Panc1 (cell line): ENCODE measurements at regions not wholly inside any gene's neighbourhood (a gene's known extent, or its start where the extent isn't known, plus 50 kb on each side); places are given as distances from the start of the nearest gene placed in this dataset.

Experiments used
- ATAC-seq: fragments of 200-7000 bp; cut with Tn5 transposase; 2 replicates; pipeline ENCODE4 v1.9.1; 2020; ENCODE audit warnings: mild to moderate bottlenecking, moderate library complexity
- BruUV-seq: library from RNA; stranded (reverse); fragments of 400-500 nt; replicated peaks from 2 replicates; lab custom pipeline; 2021; lab: Mats Ljungman, UMichigan
- CTCF ChIA-PET: fragments of 300-600 bp; sonication (Branson Sonifier 250); formaldehyde crosslinking; loops from one replicate; lab custom pipeline; 2022; ENCODE audit warnings: antibody characterized with exemption; lab: Charles Lee
- POLR2A ChIA-PET: fragments of 300-600 bp; sonication (Branson Sonifier 250); formaldehyde crosslinking; loops from one replicate; lab custom pipeline; 2022; ENCODE audit warnings: antibody characterized with exemption; lab: Charles Lee
- DNase-seq: peaks from one replicate; pipeline ENCODE4 v3.0.0-alpha.2; 2010; ENCODE audit warnings: low read depth, low spot score
- H3K27ac ChIP-seq: 2 replicates; pipeline ENCODE4 v1.5.1; 2011; ENCODE audit warnings: mild to moderate bottlenecking, low read length, inconsistent platforms
- H3K27me3 ChIP-seq: fragments of 200-500 bp; sonication (Bioruptor generic); 2 replicates; pipeline ENCODE4 v1.6.0; 2014; ENCODE audit warnings: low read length, inconsistent platforms; ENCODE audit not compliant: control insufficient read depth, insufficient read depth
- H3K36me3 ChIP-seq: fragments of 200-500 bp; sonication (Bioruptor generic); 2 replicates; pipeline ENCODE4 v1.5.1; 2014; ENCODE audit warnings: inconsistent platforms, mild to moderate bottlenecking, low read length, moderate library complexity; ENCODE audit not compliant: control insufficient read depth, insufficient read depth
- H3K4me1 ChIP-seq: 2 replicates; pipeline ENCODE4 v1.5.1; 2011; ENCODE audit warnings: inconsistent platforms, mild to moderate bottlenecking, low read length, moderate library complexity; ENCODE audit not compliant: control insufficient read depth, insufficient read depth
- H3K4me3 ChIP-seq, 2 experiments: 2 replicates each; pipeline ENCODE4 v1.5.1; 2011 to 2012; ENCODE audit warnings: low read depth in 2 of 2, low read length in 2 of 2, mild to moderate bottlenecking in 2 of 2, inconsistent platforms in 1 of 2, moderate library complexity in 1 of 2
- H3K9me3 ChIP-seq: fragments of 200-500 bp; sonication (Bioruptor generic); 2 replicates; pipeline ENCODE4 v1.5.1; 2014; ENCODE audit warnings: low read depth, mild to moderate bottlenecking, inconsistent platforms, low read length, moderate library complexity; ENCODE audit not compliant: control insufficient read depth, insufficient read depth
- POLR2AphosphoS5 ChIP-seq: IDR thresholded peaks from 2 replicates; pipeline ENCODE4 v1.6.1; 2012; ENCODE audit warnings: mild to moderate bottlenecking, low read depth, low read length, moderate library complexity
- REST ChIP-seq, 2 experiments: IDR thresholded peaks; 2 replicates each; pipeline ENCODE4 v1.6.1; 2011 to 2012; ENCODE audit warnings: low read depth in 2 of 2, control low read depth in 1 of 2, low read length in 1 of 2, mild to moderate bottlenecking in 1 of 2, moderate library complexity in 1 of 2; ENCODE audit not compliant: insufficient read depth in 1 of 2
- SIN3A ChIP-seq: IDR thresholded peaks from 2 replicates; pipeline ENCODE4 v1.6.1; 2012; ENCODE audit warnings: low read depth, mild to moderate bottlenecking, low read length, moderate library complexity, borderline replicate concordance; ENCODE audit not compliant: insufficient read depth
- TCF7L2 ChIP-seq: IDR thresholded peaks from 2 replicates; pipeline ENCODE4 v1.6.1; 2011; ENCODE audit warnings: mild to moderate bottlenecking, low read depth, low read length, inconsistent platforms
- in situ Hi-C: cut with HindIII; loops from 2 replicates; pipeline ENCODE4 v1.10.0; 2016; ENCODE audit warnings: low sequenced_read_pairs, low pct_unique_long_range_greater_than_20kb
- intact Hi-C: fragments of 100-400 bp; cut with micrococcal nuclease; formaldehyde crosslinking; loops from one replicate; pipeline ENCODE4 v1.10.0; 2022; ENCODE audit not compliant: unreplicated experiment
- TF ChIP-seq, protein P1 (sequence below): fragments of 450-650 bp; IDR thresholded peaks from 2 replicates; pipeline ENCODE4 v1.5.1; 2017; ENCODE audit warnings: mild to moderate bottlenecking

- H3K9me3 ChIP-seq, result no peaks in the 10 kb centered on the region
Observed at GRCh38 chr19:5271145-5271544, 69.5 kb downstream of the PTPRS start.

DNA sequence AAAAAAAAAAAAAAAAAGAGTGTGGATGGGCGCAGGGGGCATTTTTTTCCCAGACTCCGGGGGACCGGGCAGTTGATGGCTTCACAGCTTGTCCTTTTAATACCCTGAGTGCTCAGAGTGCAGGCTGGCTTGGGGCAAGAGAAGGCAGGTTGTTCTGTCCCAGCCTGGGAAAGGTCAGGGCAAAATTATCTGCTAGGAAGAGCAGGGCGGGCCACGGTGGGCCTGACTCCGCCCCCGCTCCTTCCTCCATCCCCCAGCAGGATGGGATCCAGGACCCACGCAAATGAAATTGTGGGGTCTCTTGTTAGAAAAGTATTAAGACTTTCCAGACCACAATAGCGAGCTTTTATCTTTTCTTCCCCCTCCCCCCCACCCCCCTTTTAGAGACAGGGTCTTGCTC is 70.7 kb downstream of the PTPRS start:
- BruUV-seq, result no TSS peak
- ChIA-PET POLR2A (no interaction called here), CTCF (no interaction called here)
- in situ Hi-C loops, result no loop called here
- no peak for ATAC-seq
- Histone ChIP-seq H3K4me3 (no peak overlapping the region), H3K27ac (no peak overlapping the region), H3K4me1 (no peaks in the 10 kb centered on the region), H3K36me3 (no peaks in the 10 kb centered on the region), H3K9me3 (no peaks in the 10 kb centered on the region), H3K27me3 (no peaks in the 10 kb centered on the region)
- TF ChIP-seq, protein P1, sequence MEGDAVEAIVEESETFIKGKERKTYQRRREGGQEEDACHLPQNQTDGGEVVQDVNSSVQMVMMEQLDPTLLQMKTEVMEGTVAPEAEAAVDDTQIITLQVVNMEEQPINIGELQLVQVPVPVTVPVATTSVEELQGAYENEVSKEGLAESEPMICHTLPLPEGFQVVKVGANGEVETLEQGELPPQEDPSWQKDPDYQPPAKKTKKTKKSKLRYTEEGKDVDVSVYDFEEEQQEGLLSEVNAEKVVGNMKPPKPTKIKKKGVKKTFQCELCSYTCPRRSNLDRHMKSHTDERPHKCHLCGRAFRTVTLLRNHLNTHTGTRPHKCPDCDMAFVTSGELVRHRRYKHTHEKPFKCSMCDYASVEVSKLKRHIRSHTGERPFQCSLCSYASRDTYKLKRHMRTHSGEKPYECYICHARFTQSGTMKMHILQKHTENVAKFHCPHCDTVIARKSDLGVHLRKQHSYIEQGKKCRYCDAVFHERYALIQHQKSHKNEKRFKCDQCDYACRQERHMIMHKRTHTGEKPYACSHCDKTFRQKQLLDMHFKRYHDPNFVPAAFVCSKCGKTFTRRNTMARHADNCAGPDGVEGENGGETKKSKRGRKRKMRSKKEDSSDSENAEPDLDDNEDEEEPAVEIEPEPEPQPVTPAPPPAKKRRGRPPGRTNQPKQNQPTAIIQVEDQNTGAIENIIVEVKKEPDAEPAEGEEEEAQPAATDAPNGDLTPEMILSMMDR, result no peak
- no peak for TF ChIP-seq REST (IDR thresholded peaks at IDR 0.05; ENCODE audit: insufficient read depth in 1 of 2, low read depth in 2 of 2, low read length in 1 of 2)
- no peak for TF ChIP-seq TCF7L2
- no peak for TF ChIP-seq SIN3A
- TF ChIP-seq POLR2AphosphoS5, result no peak
- intact Hi-C loops, result no loop called here
- DNase-seq, result no peak

More at GRCh38 chr19:5271145-5271544, 69.5 kb downstream of the PTPRS start:
- Histone ChIP-seq H3K4me1 (no peaks in the 10 kb centered on the region), H3K27ac (no peak overlapping the region), H3K36me3 (no peaks in the 10 kb centered on the region), H3K4me3 (no peak overlapping the region), H3K27me3 (no peaks in the 10 kb centered on the region)
- ChIA-PET CTCF (interaction anchor here (0.7 kb wide), 2 partner anchors 20 to 52 kb away, joined by 7 to 9 read pairs; no protein-coding TSS in a partner anchor), POLR2A (no interaction called here)
- ATAC-seq (peak; percentile 53; the same call in 1 of the 2 replicates), DNase-seq (no peak)
- intact Hi-C loops (no loop called here), in situ Hi-C loops (no loop called here)
- TF ChIP-seq TCF7L2 (no peak), POLR2AphosphoS5 (no peak), SIN3A (no peak), REST (IDR thresholded peaks at IDR 0.05; ENCODE audit: insufficient read depth in 1 of 2, low read depth in 2 of 2, low read length in 1 of 2) (no peak)
- TF ChIP-seq, protein P1, result no peak
- BruUV-seq, result TSS peak; percentile 83
